Fibroblast of lung (primary cell): ENCODE measurements at regions not wholly inside any gene's neighbourhood (a gene's known extent, or its start where the extent isn't known, plus 50 kb on each side); places are given as distances from the start of the nearest gene placed in this dataset.
"Not testable (repeated sequence)": the region's sequence is repeated elsewhere in the genome, so short reads cannot be mapped to it uniquely, and the experiment has no call there.

Experiments
- DNase-seq, 2 donors: peaks; one replicate each; pipeline versions ENCODE4 v3.0.0 to v3.0.0-alpha.2; 2010; ENCODE audit warnings: low read depth in 2 of 2
- H2AFZ ChIP-seq: 2 replicates; pipeline ENCODE4 v1.5.1; 2012; ENCODE audit warnings: low read length, control low read depth, inconsistent platforms
- H3K27ac ChIP-seq: 2 replicates; pipeline ENCODE4 v1.5.1; 2011; ENCODE audit warnings: low read length, control low read depth; ENCODE audit not compliant: insufficient read depth
- H3K27me3 ChIP-seq: 2 replicates; pipeline ENCODE4 v1.5.1; 2011; ENCODE audit warnings: mild to moderate bottlenecking, low read length; ENCODE audit not compliant: control insufficient read depth, insufficient read depth
- H3K36me3 ChIP-seq: 2 replicates; pipeline ENCODE4 v1.5.1; 2011; ENCODE audit warnings: low read length; ENCODE audit not compliant: control insufficient read depth, insufficient read depth
- H3K4me1 ChIP-seq: 2 replicates; pipeline ENCODE4 v1.5.1; 2011; ENCODE audit warnings: low read length; ENCODE audit not compliant: control insufficient read depth, insufficient read depth; ENCODE audit errors: extremely low read depth
- H3K4me2 ChIP-seq: 2 replicates; pipeline ENCODE4 v1.5.1; 2011; ENCODE audit warnings: low read length, control low read depth; ENCODE audit not compliant: insufficient read depth; ENCODE audit errors: extremely low read depth
- H3K4me3 ChIP-seq, 4 experiments: fragments of 200-600 bp in 1 of 4; sonication (generic) in 1 of 4; replicated peaks in 1 of 4; 2 replicates each; pipeline ENCODE4 v1.5.1; 2011 to 2016; ENCODE audit warnings: low read length in 4 of 4, low read depth in 3 of 4, mild to moderate bottlenecking in 3 of 4, control low read depth in 2 of 4, inconsistent platforms in 1 of 4, mixed read lengths in 1 of 4; ENCODE audit not compliant: insufficient read depth in 1 of 4; ENCODE audit errors: control extremely low read depth in 1 of 4
- H3K79me2 ChIP-seq: 2 replicates; pipeline ENCODE4 v1.5.1; 2012; ENCODE audit warnings: mild to moderate bottlenecking, low read length, inconsistent platforms; ENCODE audit not compliant: control insufficient read depth, insufficient read depth
- H3K9ac ChIP-seq: 2 replicates; pipeline ENCODE4 v1.5.1; 2011; ENCODE audit warnings: mild to moderate bottlenecking, low read length, control low read depth; ENCODE audit not compliant: insufficient read depth
- H3K9me3 ChIP-seq: 2 replicates; pipeline ENCODE4 v1.5.1; 2012; ENCODE audit warnings: low read depth, low read length; ENCODE audit not compliant: control insufficient read depth, insufficient read depth
- H4K20me1 ChIP-seq: 2 replicates; pipeline ENCODE4 v1.5.1; 2011; ENCODE audit warnings: low read length; ENCODE audit not compliant: control insufficient read depth, insufficient read depth; ENCODE audit errors: extremely low read depth
- CTCF ChIP-seq, 2 donors: IDR thresholded peaks in 1 of 2; conservative IDR thresholded peaks in 1 of 2; 1 replicate in 1 of 2; 2 replicates in 1 of 2; pipeline ENCODE4 v1.5.1; 2011 to 2012; ENCODE audit warnings: low read length in 2 of 2, control low read depth in 1 of 2, inconsistent platforms in 1 of 2, low read depth in 1 of 2, mild to moderate bottlenecking in 1 of 2
- EZH2 ChIP-seq: IDR thresholded peaks from 2 replicates; pipeline ENCODE4 v1.5.1; 2012; ENCODE audit warnings: low read length, control low read depth, mild to moderate bottlenecking; ENCODE audit errors: missing control alignments

GRCh38 chr9:97237311-97237786 lies 70.1 kb upstream of the CCDC180 start:
- Histone ChIP-seq H3K36me3 (no peaks in the 10 kb centered on the region), H3K27me3 (no peaks in the 10 kb centered on the region), H3K4me3 (peak overlapping the region in 2 of 4 experiments; percentile 72 to 78), H4K20me1 (no peaks in the 10 kb centered on the region), H3K27ac (no peak overlapping the region), H3K4me1 (no peaks in the 10 kb centered on the region), H3K79me2 (no peaks in the 10 kb centered on the region), H3K4me2 (no peak overlapping the region), H3K9me3 (no peaks in the 10 kb centered on the region), H3K9ac (no peak overlapping the region), H2AFZ (no peak overlapping the region)
- DNase-seq, result no peak
- TF ChIP-seq CTCF (conservative IDR thresholded peaks at IDR 0.05 in 1 of 2, IDR thresholded peaks at IDR 0.05 in 1 of 2; ENCODE audit: low read depth in 1 of 2, low read length in 2 of 2) (no peak), EZH2 (no peak)

GRCh38 chr9:97233009-97233400 lies 74.5 kb upstream of the CCDC180 start:
- H3K27ac ChIP-seq, DNase-seq, H3K4me1 ChIP-seq, H3K9ac ChIP-seq, H3K9me3 ChIP-seq, H4K20me1 ChIP-seq, H3K27me3 ChIP-seq, H3K4me2 ChIP-seq, H3K79me2 ChIP-seq, H3K36me3 ChIP-seq, H3K4me3 ChIP-seq, H2AFZ ChIP-seq: not testable (repeated sequence)

- not testable (repeated sequence) for H3K4me2 ChIP-seq, H3K36me3 ChIP-seq, H3K27ac ChIP-seq, H3K9me3 ChIP-seq, H3K79me2 ChIP-seq, H2AFZ ChIP-seq, H4K20me1 ChIP-seq, H3K4me1 ChIP-seq, DNase-seq, H3K4me3 ChIP-seq, H3K9ac ChIP-seq, H3K27me3 ChIP-seq
These were observed 75.1 kb upstream of the CCDC180 start for GRCh38 chr9:97232060-97233008.

DNA sequence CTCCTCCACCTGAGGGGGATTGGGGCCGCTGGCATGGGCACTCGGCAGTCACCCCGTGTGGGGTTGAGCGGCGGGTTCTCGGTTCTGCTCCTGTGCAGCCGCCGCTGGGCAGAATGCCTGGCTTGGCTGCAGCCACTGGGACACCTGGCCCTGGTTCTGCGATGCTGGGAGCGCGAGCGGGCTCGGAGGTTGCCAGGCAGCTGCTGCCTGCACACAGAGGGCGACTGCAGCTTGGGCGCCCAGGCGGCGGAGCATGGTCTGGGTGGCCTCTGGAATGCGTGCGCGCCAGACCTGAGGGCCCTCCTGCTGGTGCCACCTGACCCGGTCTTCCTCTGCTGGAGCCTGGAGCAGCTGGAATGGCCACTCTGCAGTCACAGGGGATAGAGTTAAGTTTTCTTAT lies 85.1 kb upstream of the CCDC180 start:
- not testable (repeated sequence) for H3K4me2 ChIP-seq, H3K27me3 ChIP-seq, DNase-seq, H3K4me3 ChIP-seq, H4K20me1 ChIP-seq, H3K36me3 ChIP-seq, H3K9me3 ChIP-seq, H3K27ac ChIP-seq, H2AFZ ChIP-seq, H3K4me1 ChIP-seq, H3K79me2 ChIP-seq, H3K9ac ChIP-seq

- H3K4me2 ChIP-seq, result peak overlapping the region; percentile 66
- peak overlapping the region in 2 of 4 experiments; percentile 12 to 30 for H3K4me3 ChIP-seq
- H3K4me1 ChIP-seq, H3K27ac ChIP-seq, H3K27me3 ChIP-seq, H4K20me1 ChIP-seq, H2AFZ ChIP-seq, H3K9me3 ChIP-seq, H3K36me3 ChIP-seq, H3K9ac ChIP-seq, H3K79me2 ChIP-seq: not testable (repeated sequence)
- DNase-seq, result peak; percentile 72 to 74
These were observed 85.7 kb upstream of the CCDC180 start for GRCh38 chr9:97221478-97222355.
